ENCODE measurements at regions not wholly inside any gene's neighbourhood (a gene's known extent, or its start where the extent isn't known, plus 50 kb on each side); places are given as distances from the start of the nearest gene placed in this dataset.
"Not testable (repeated sequence)": the region's sequence is repeated elsewhere in the genome, so short reads cannot be mapped to it uniquely, and the experiment has no call there.

- 84% methylated on average over 7 to 8 of the region's 8 CpGs for WGBS, 2 donors
- Histone ChIP-seq H3K27me3 (no peaks in the 10 kb centered on the region), H3K9me3 (no peaks in the 10 kb centered on the region), H3K4me1 (peaks cover 0 to 4% (median 0%) of the 10 kb centered on the region in 9 donors), H3K4me3 (no peak overlapping the region), H3K36me3 (peaks cover 0 to 96% (median 34%) of the 10 kb centered on the region in 9 donors), H3K27ac (no peak overlapping the region)
- DNase-seq (no peak), ATAC-seq (no peak)
- intact Hi-C loops (cut with DNase I): no loop called here
- no peak for TF ChIP-seq CTCF (IDR thresholded peaks at IDR 0.05)
These were observed 213.8 kb downstream of the SIPA1L2 start for GRCh38 chr1:232416026-232416568.

- intact Hi-C loops (cut with DNase I); H3K27ac ChIP-seq; H3K4me3 ChIP-seq; H3K27me3 ChIP-seq; H3K4me1 ChIP-seq; H3K9me3 ChIP-seq; DNase-seq: not testable (repeated sequence)
- ATAC-seq: peak in 1 of 8 donors; percentile 22
- peaks cover 0 to 96% (median 37%) of the 10 kb centered on the region in 9 donors for H3K36me3 ChIP-seq
- WGBS, 2 donors: 82 to 85% methylated on average over 10 of the region's 10 CpGs
These were observed 214.5 kb downstream of the SIPA1L2 start for GRCh38 chr1:232415481-232415880.

GRCh38 chr1:232414100-232414499 is 215.8 kb downstream of the SIPA1L2 start:
- intact Hi-C loops (cut with DNase I): no loop called here
- Histone ChIP-seq H3K27me3 (no peaks in the 10 kb centered on the region), H3K4me1 (peaks cover 0 to 4% (median 0%) of the 10 kb centered on the region in 9 donors), H3K9me3 (peaks cover 0 to 19% (median 9%) of the 10 kb centered on the region in 11 donors), H3K36me3 (peaks cover 0 to 96% (median 42%) of the 10 kb centered on the region in 9 donors), H3K27ac (peak overlapping the region in 1 of 10 donors; percentile 26), H3K4me3 (no peak overlapping the region)
- ATAC-seq (peak in 2 of 8 donors; percentile 43 to 47), DNase-seq (no peak)
- 93 to 94% methylated on average over 7 of the region's 7 CpGs for WGBS, 2 donors
- TF ChIP-seq CTCF (IDR thresholded peaks at IDR 0.05): no peak

GRCh38 chr1:232413674-232414073 is 216.3 kb downstream of the SIPA1L2 start:
- Histone ChIP-seq H3K27ac (peak overlapping the region in 1 of 10 donors; percentile 26), H3K27me3 (no peaks in the 10 kb centered on the region), H3K9me3 (peaks cover 0 to 21% (median 9%) of the 10 kb centered on the region in 11 donors), H3K4me1 (peaks cover 0 to 4% (median 0%) of the 10 kb centered on the region in 9 donors), H3K4me3 (no peak overlapping the region), H3K36me3 (peaks cover 0 to 96% (median 42%) of the 10 kb centered on the region in 9 donors)
- DNase-seq (no peak), ATAC-seq (no peak)
- intact Hi-C loops (cut with DNase I): no loop called here
- WGBS, 2 donors: 89% methylated on average over 2 of the region's 2 CpGs
- no peak for TF ChIP-seq CTCF (IDR thresholded peaks at IDR 0.05)

GRCh38 chr1:232409584-232409983 is 220.3 kb downstream of the SIPA1L2 start:
- no peak overlapping the region for H3K27ac ChIP-seq
- peaks cover 0 to 73% (median 25%) of the 10 kb centered on the region in 9 donors for H3K36me3 ChIP-seq
- no peak overlapping the region for H3K4me3 ChIP-seq
- ATAC-seq: no peak
- no peaks in the 10 kb centered on the region for H3K27me3 ChIP-seq
- no peak for TF ChIP-seq CTCF (IDR thresholded peaks at IDR 0.05)
- H3K4me1 ChIP-seq: peaks cover 0 to 20% (median 4%) of the 10 kb centered on the region in 9 donors
- intact Hi-C loops (cut with DNase I): loop anchor here in 4 of 10 donors (10.0 kb wide), 2 partner anchors 85 to 545 kb away; no protein-coding TSS in a partner anchor
- H3K9me3 ChIP-seq: peaks cover 0 to 21% (median 9%) of the 10 kb centered on the region in 11 donors
- DNase-seq: no peak
